ENCODE measurements at regions not wholly inside any gene's neighbourhood (a gene's known extent, or its start where the extent isn't known, plus 50 kb on each side); places are given as distances from the start of the nearest gene placed in this dataset.

- Histone ChIP-seq H3K9me3 (ENCODE audit: control insufficient read depth in 1 of 2, insufficient read depth in 1 of 2, low read length in 2 of 2) (no peaks in the 10 kb centered on the region), H3K4me1 (ENCODE audit: insufficient read depth, low read length) (no peaks in the 10 kb centered on the region), H3K27me3 (ENCODE audit: control insufficient read depth in 1 of 2, insufficient read depth in 2 of 2, low read length in 2 of 2) (no peaks in the 10 kb centered on the region), H3K27ac (ENCODE audit: low read depth in 1 of 2, low read length in 2 of 2) (no peak overlapping the region), H3K36me3 (ENCODE audit: insufficient read depth, low read length) (no peaks in the 10 kb centered on the region), H3K4me3 (ENCODE audit: low read length) (no peak overlapping the region)
- Mint-ChIP-seq H3K27ac (no peak overlapping the region), H3K27me3 (no peaks in the 10 kb centered on the region), H3K4me1 (ENCODE audit: low read depth) (no peaks in the 10 kb centered on the region), H3K4me3 (no peak overlapping the region), H3K36me3 (ENCODE audit: low read depth) (no peaks in the 10 kb centered on the region), H3K9me3 (no peaks in the 10 kb centered on the region)
- ATAC-seq (ENCODE audit: poor library complexity) (no peak), DNase-seq (no peak)
- ChIA-PET CTCF (no interaction called here), POLR2A (no interaction called here)
- intact Hi-C loops (cut with DNase I, micrococcal nuclease): no loop called here
- TF ChIP-seq CTCF (IDR thresholded peaks at IDR 0.05): no peak
Measured at GRCh38 chr2:198883604-198884003, 574.1 kb downstream of the SATB2 start.

- ChIA-PET POLR2A (no interaction called here), CTCF (no interaction called here)
- no peak for TF ChIP-seq CTCF (IDR thresholded peaks at IDR 0.05)
- Histone ChIP-seq H3K4me1 (ENCODE audit: insufficient read depth, low read length) (no peaks in the 10 kb centered on the region), H3K9me3 (ENCODE audit: control insufficient read depth in 1 of 2, insufficient read depth in 1 of 2, low read length in 2 of 2) (peaks cover 0 to 3% of the 10 kb centered on the region in 2 experiments), H3K36me3 (ENCODE audit: insufficient read depth, low read length) (no peaks in the 10 kb centered on the region), H3K27ac (ENCODE audit: low read depth in 1 of 2, low read length in 2 of 2) (no peak overlapping the region), H3K4me3 (ENCODE audit: low read length) (no peak overlapping the region), H3K27me3 (ENCODE audit: control insufficient read depth in 1 of 2, insufficient read depth in 2 of 2, low read length in 2 of 2) (no peaks in the 10 kb centered on the region)
- Mint-ChIP-seq H3K4me3 (no peak overlapping the region), H3K27me3 (no peaks in the 10 kb centered on the region), H3K4me1 (ENCODE audit: low read depth) (no peaks in the 10 kb centered on the region), H3K36me3 (ENCODE audit: low read depth) (no peaks in the 10 kb centered on the region), H3K27ac (no peak overlapping the region), H3K9me3 (no peaks in the 10 kb centered on the region)
- DNase-seq (no peak), ATAC-seq (ENCODE audit: poor library complexity) (no peak)
- intact Hi-C loops (cut with DNase I, micrococcal nuclease): no loop called here
Measured at GRCh38 chr2:198880986-198881385, 576.8 kb downstream of the SATB2 start.

- Mint-ChIP-seq H3K27ac (no peak overlapping the region), H3K36me3 (ENCODE audit: low read depth) (no peaks in the 10 kb centered on the region), H3K4me3 (no peak overlapping the region), H3K27me3 (no peaks in the 10 kb centered on the region), H3K4me1 (ENCODE audit: low read depth) (no peaks in the 10 kb centered on the region), H3K9me3 (no peaks in the 10 kb centered on the region)
- H3K4me1 ChIP-seq (ENCODE audit: insufficient read depth, low read length): no peaks in the 10 kb centered on the region
- DNase-seq: no peak
- POLR2A ChIA-PET: no interaction called here
- CTCF ChIA-PET: no interaction called here
- no peak overlapping the region for H3K4me3 ChIP-seq (ENCODE audit: low read length)
- TF ChIP-seq CTCF (IDR thresholded peaks at IDR 0.05): no peak
- intact Hi-C loops (cut with DNase I, micrococcal nuclease): no loop called here
- no peaks in the 10 kb centered on the region for H3K27me3 ChIP-seq (ENCODE audit: control insufficient read depth in 1 of 2, insufficient read depth in 2 of 2, low read length in 2 of 2)
- no peaks in the 10 kb centered on the region for H3K36me3 ChIP-seq (ENCODE audit: insufficient read depth, low read length)
- no peak for ATAC-seq (ENCODE audit: poor library complexity)
- H3K27ac ChIP-seq (ENCODE audit: low read depth in 1 of 2, low read length in 2 of 2): no peak overlapping the region
- H3K9me3 ChIP-seq (ENCODE audit: control insufficient read depth in 1 of 2, insufficient read depth in 1 of 2, low read length in 2 of 2): peaks cover 0 to 3% of the 10 kb centered on the region in 2 experiments
Measured at GRCh38 chr2:198880421-198880820, 577.3 kb downstream of the SATB2 start.
